ENCODE measurements at regions not wholly inside any gene's neighbourhood (a gene's known extent, or its start where the extent isn't known, plus 50 kb on each side); places are given as distances from the start of the nearest gene placed in this dataset.

DNA sequence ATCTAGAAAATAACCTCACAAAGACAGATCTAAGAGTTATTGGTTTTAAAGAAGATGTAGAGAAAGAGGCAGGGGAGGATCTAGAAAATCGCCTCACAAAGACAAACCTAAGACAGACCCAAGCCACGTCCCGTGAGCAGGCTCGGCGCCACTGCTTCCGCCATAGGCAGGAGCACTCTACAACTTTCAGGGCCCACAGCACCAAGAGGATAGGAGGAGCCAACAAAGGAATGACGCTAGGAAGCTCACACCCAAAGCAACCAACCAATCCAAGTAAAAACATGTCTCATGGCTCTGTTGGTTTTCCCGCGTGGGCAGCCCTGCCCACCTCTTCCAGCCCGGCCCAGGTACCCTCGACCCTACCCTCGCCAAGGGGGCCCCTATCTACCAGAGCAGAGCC is 4167.4 kb upstream of the OR11H1 start:
- H2BK12ac ChIP-seq (ENCODE audit: low read depth, low read length): no peak overlapping the region
- H3K27me3 ChIP-seq (replicated peaks in 1 of 4; ENCODE audit: control insufficient read depth in 3 of 4, extremely low read depth in 1 of 4, insufficient read depth in 3 of 4, low read length in 3 of 4): no peaks in the 10 kb centered on the region
- no peak overlapping the region for H2AK5ac ChIP-seq (ENCODE audit: low read depth, low read length)
- H2BK20ac ChIP-seq (ENCODE audit: low read length): no peak overlapping the region
- H3K79me2 ChIP-seq (ENCODE audit: control insufficient read depth in 1 of 2, insufficient read depth in 2 of 2, low read length in 2 of 2): no peaks in the 10 kb centered on the region
- no peak overlapping the region for H3K14ac ChIP-seq (ENCODE audit: insufficient read length)
- H3K9ac ChIP-seq (replicated peaks in 1 of 4; ENCODE audit: extremely low read depth in 1 of 4, low read depth in 3 of 4, low read length in 3 of 4): no peak overlapping the region
- H3K23me2 ChIP-seq (ENCODE audit: low read depth, low read length): no peaks in the 10 kb centered on the region
- no peak overlapping the region for H3K27ac ChIP-seq (ENCODE audit: low read depth, low read length)
- H3K9me3 ChIP-seq (ENCODE audit: insufficient read depth in 2 of 2, low read depth in 1 of 2, low read length in 1 of 2): peaks cover 23 to 45% of the 10 kb centered on the region in 2 experiments
- ChIA-PET CTCF (ENCODE audit: partially characterized antibody) (no interaction called here), POLR2A (ENCODE audit: partially characterized antibody) (no interaction called here)
- H3K4me1 ChIP-seq (replicated peaks in 1 of 4; ENCODE audit: control insufficient read depth in 3 of 4, insufficient read depth in 4 of 4, low read length in 3 of 4): no peaks in the 10 kb centered on the region
- H3K23ac ChIP-seq (ENCODE audit: insufficient read length): no peak overlapping the region
- WGBS, 2 experiments (ENCODE audit: extremely low coverage in 1 of 2, insufficient coverage in 1 of 2, insufficient read length in 1 of 2, insufficient replicate concordance in 2 of 2, low coverage in 1 of 2, low lambda C conversion rate in 2 of 2, missing lambda C conversion rate in 1 of 2): 72% methylated on average over 12 of the region's 12 CpGs; no CpG with 5 or more reads in 1 of the 2 experiments
- no peak overlapping the region for H2BK120ac ChIP-seq (replicated peaks; ENCODE audit: low read depth, low read length)
- H3K4me2 ChIP-seq (ENCODE audit: insufficient read depth in 1 of 2, low read depth in 2 of 2, low read length in 2 of 2): no peak overlapping the region
- no peak overlapping the region for H4K8ac ChIP-seq (ENCODE audit: extremely low read depth, insufficient read depth, low read length)
- no peak overlapping the region for H2BK15ac ChIP-seq (ENCODE audit: low read length)
- FAIRE-seq: no peak
- H3K18ac ChIP-seq (ENCODE audit: extremely low read depth, low read length): no peak overlapping the region
- H3K4me3 ChIP-seq (ENCODE audit: extremely low read depth in 1 of 4, insufficient read depth in 2 of 4, low read depth in 3 of 4, low read length in 4 of 4): no peak overlapping the region
- no peaks in the 10 kb centered on the region for H3K36me3 ChIP-seq (ENCODE audit: control insufficient read depth in 2 of 4, insufficient read depth in 4 of 4, low read length in 3 of 4)
- no peak overlapping the region for H3K56ac ChIP-seq (replicated peaks; ENCODE audit: insufficient read length, low read depth, low read length)
- H2AFZ ChIP-seq (ENCODE audit: low read length): no peak overlapping the region
- no peaks in the 10 kb centered on the region for H4K20me1 ChIP-seq (replicated peaks in 1 of 2; ENCODE audit: control insufficient read depth in 1 of 2, insufficient read depth in 2 of 2, low read length in 2 of 2)
- H3K4ac ChIP-seq (replicated peaks; ENCODE audit: insufficient read length, low read depth, low read length): no peak overlapping the region
- DNase-seq (ENCODE audit: low read depth in 1 of 2, low spot score in 2 of 2): no peak
- no peak overlapping the region for H4K91ac ChIP-seq (replicated peaks; ENCODE audit: insufficient read length, low read length)
- H2BK5ac ChIP-seq (ENCODE audit: low read depth, low read length): no peak overlapping the region
- no peak overlapping the region for H4K5ac ChIP-seq (ENCODE audit: insufficient read length, low read depth, low read length)
- no peaks in the 10 kb centered on the region for H3K79me1 ChIP-seq (ENCODE audit: low read depth, low read length)
- TF ChIP-seq RAD21 (IDR thresholded peaks at IDR 0.05 in 1 of 2, conservative IDR thresholded peaks at IDR 0.05 in 1 of 2; ENCODE audit: low read depth in 2 of 2, low read length in 2 of 2): no peak
- TF ChIP-seq CBX5 (IDR thresholded peaks at IDR 0.05; ENCODE audit: low read depth, low read length): no peak
- TF ChIP-seq SP1 (IDR thresholded peaks at IDR 0.05; ENCODE audit: low read depth, low read length): no peak
- no peak for TF ChIP-seq POLR2A (IDR thresholded peaks at IDR 0.05; ENCODE audit: control extremely low read depth in 1 of 2, low read depth in 2 of 2, low read length in 2 of 2)
- no peak for TF ChIP-seq JUN (IDR thresholded peaks at IDR 0.05; ENCODE audit: low read depth, low read length)
- TF ChIP-seq POU5F1 (IDR thresholded peaks at IDR 0.05; ENCODE audit: low read depth, low read length): no peak
- TF ChIP-seq, protein P1, sequence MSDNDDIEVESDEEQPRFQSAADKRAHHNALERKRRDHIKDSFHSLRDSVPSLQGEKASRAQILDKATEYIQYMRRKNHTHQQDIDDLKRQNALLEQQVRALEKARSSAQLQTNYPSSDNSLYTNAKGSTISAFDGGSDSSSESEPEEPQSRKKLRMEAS (IDR thresholded peaks at IDR 0.05): no peak
- TF ChIP-seq BACH1 (IDR thresholded peaks at IDR 0.05; ENCODE audit: low read length): no peak
- no peak for TF ChIP-seq HDAC2 (IDR thresholded peaks at IDR 0.05; ENCODE audit: borderline replicate concordance in 1 of 2, low read depth in 2 of 2, low read length in 2 of 2)
- no peak for TF ChIP-seq CTBP2 (IDR thresholded peaks at IDR 0.05; ENCODE audit: borderline replicate concordance, insufficient read depth, insufficient read length, low read length)
- no peak for TF ChIP-seq BRCA1 (IDR thresholded peaks at IDR 0.05; ENCODE audit: low read depth, low read length)
- TF ChIP-seq, protein P2, sequence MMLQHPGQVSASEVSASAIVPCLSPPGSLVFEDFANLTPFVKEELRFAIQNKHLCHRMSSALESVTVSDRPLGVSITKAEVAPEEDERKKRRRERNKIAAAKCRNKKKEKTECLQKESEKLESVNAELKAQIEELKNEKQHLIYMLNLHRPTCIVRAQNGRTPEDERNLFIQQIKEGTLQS (IDR thresholded peaks at IDR 0.05; ENCODE audit: insufficient read depth, low read depth, low read length): no peak
- TF ChIP-seq SP2 (IDR thresholded peaks at IDR 0.05; ENCODE audit: low read length): no peak
- TF ChIP-seq POLR2AphosphoS5 (IDR thresholded peaks at IDR 0.05; ENCODE audit: low read depth, low read length): no peak
- TF ChIP-seq TCF12 (IDR thresholded peaks at IDR 0.05; ENCODE audit: low read depth, low read length): no peak
